GM23338 (cell line): ENCODE measurements at regions not wholly inside any gene's neighbourhood (a gene's known extent, or its start where the extent isn't known, plus 50 kb on each side); places are given as distances from the start of the nearest gene placed in this dataset.

ENCODE experiments used
- CREB1 ChIP-seq: fragments of 250-450 bp; sonication (Bioruptor Pico); IDR thresholded peaks from 2 replicates; pipeline ENCODE4 v1.5.0; 2020; ENCODE audit warnings: low read depth, mild to moderate bottlenecking, moderate library complexity
- POLR2AphosphoS5 ChIP-seq: IDR thresholded peaks from 2 replicates; pipeline ENCODE4 v1.6.1; 2016; ENCODE audit warnings: antibody characterized with exemption, low read depth
- ZNF331 ChIP-seq: fragments of 250-450 bp; sonication (Bioruptor Pico); IDR thresholded peaks from 2 replicates; pipeline ENCODE4 v1.5.0; 2020; ENCODE audit warnings: low read depth, mild to moderate bottlenecking, moderate library complexity
- TF ChIP-seq, protein P1 (sequence below), 2 experiments: fragments of 200-600 bp in 1 of 2; sonication (generic) in 1 of 2; conservative IDR thresholded peaks; 2 replicates each; pipeline versions ENCODE4 v1.5.1 to v1.6.1; 2016 to 2017; ENCODE audit warnings: antibody characterized with exemption in 2 of 2, low read depth in 2 of 2, mild to moderate bottlenecking in 2 of 2, moderate library complexity in 1 of 2
- TF ChIP-seq, protein P2 (sequence below): IDR thresholded peaks from one replicate; pipeline ENCODE4 v1.6.1; 2018; ENCODE audit warnings: antibody characterized with exemption; ENCODE audit not compliant: unreplicated experiment
- TF ChIP-seq, protein P3 (sequence below): IDR thresholded peaks from 2 replicates; pipeline ENCODE4 v1.6.1; 2016; ENCODE audit warnings: antibody characterized with exemption

GRCh38 chr7:95662987-95663386 lies 66.7 kb upstream of the PDK4 start:
- TF ChIP-seq, protein P1, sequence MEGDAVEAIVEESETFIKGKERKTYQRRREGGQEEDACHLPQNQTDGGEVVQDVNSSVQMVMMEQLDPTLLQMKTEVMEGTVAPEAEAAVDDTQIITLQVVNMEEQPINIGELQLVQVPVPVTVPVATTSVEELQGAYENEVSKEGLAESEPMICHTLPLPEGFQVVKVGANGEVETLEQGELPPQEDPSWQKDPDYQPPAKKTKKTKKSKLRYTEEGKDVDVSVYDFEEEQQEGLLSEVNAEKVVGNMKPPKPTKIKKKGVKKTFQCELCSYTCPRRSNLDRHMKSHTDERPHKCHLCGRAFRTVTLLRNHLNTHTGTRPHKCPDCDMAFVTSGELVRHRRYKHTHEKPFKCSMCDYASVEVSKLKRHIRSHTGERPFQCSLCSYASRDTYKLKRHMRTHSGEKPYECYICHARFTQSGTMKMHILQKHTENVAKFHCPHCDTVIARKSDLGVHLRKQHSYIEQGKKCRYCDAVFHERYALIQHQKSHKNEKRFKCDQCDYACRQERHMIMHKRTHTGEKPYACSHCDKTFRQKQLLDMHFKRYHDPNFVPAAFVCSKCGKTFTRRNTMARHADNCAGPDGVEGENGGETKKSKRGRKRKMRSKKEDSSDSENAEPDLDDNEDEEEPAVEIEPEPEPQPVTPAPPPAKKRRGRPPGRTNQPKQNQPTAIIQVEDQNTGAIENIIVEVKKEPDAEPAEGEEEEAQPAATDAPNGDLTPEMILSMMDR (conservative IDR thresholded peaks at IDR 0.05; ENCODE audit: low read depth in 2 of 2) = no peak
- TF ChIP-seq POLR2AphosphoS5 (no peak), CREB1 (no peak), ZNF331 (CRISPR knock-in tag) (no peak)
- TF ChIP-seq, protein P2, sequence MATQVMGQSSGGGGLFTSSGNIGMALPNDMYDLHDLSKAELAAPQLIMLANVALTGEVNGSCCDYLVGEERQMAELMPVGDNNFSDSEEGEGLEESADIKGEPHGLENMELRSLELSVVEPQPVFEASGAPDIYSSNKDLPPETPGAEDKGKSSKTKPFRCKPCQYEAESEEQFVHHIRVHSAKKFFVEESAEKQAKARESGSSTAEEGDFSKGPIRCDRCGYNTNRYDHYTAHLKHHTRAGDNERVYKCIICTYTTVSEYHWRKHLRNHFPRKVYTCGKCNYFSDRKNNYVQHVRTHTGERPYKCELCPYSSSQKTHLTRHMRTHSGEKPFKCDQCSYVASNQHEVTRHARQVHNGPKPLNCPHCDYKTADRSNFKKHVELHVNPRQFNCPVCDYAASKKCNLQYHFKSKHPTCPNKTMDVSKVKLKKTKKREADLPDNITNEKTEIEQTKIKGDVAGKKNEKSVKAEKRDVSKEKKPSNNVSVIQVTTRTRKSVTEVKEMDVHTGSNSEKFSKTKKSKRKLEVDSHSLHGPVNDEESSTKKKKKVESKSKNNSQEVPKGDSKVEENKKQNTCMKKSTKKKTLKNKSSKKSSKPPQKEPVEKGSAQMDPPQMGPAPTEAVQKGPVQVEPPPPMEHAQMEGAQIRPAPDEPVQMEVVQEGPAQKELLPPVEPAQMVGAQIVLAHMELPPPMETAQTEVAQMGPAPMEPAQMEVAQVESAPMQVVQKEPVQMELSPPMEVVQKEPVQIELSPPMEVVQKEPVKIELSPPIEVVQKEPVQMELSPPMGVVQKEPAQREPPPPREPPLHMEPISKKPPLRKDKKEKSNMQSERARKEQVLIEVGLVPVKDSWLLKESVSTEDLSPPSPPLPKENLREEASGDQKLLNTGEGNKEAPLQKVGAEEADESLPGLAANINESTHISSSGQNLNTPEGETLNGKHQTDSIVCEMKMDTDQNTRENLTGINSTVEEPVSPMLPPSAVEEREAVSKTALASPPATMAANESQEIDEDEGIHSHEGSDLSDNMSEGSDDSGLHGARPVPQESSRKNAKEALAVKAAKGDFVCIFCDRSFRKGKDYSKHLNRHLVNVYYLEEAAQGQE = no peak
- TF ChIP-seq, protein P3, sequence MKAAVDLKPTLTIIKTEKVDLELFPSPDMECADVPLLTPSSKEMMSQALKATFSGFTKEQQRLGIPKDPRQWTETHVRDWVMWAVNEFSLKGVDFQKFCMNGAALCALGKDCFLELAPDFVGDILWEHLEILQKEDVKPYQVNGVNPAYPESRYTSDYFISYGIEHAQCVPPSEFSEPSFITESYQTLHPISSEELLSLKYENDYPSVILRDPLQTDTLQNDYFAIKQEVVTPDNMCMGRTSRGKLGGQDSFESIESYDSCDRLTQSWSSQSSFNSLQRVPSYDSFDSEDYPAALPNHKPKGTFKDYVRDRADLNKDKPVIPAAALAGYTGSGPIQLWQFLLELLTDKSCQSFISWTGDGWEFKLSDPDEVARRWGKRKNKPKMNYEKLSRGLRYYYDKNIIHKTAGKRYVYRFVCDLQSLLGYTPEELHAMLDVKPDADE = no peak
